SK-N-SH (cell line): ENCODE measurements at regions not wholly inside any gene's neighbourhood (a gene's known extent, or its start where the extent isn't known, plus 50 kb on each side); places are given as distances from the start of the nearest gene placed in this dataset.

Experiments used
- CTCF ChIA-PET: fragments of 300-600, 350-600 bp; formaldehyde crosslinking; extraction: SDS; loops from one replicate; lab custom pipeline; 2021; lab: Yijun Ruan, JAX
- POLR2A ChIA-PET: fragments of 350-600 bp; sonication (Branson Sonifier 250); formaldehyde crosslinking; extraction: SDS; loops from one replicate; lab custom pipeline; 2020; ENCODE audit warnings: antibody characterized with exemption, inconsistent platforms; lab: Yijun Ruan, JAX
- DNase-seq: peaks from one replicate; pipeline ENCODE4 v3.0.0; 2012
- H2AFZ ChIP-seq: fragments of 200-600 bp; sonication (generic); 2 replicates; pipeline ENCODE4 v1.8.1; 2016; ENCODE audit warnings: antibody characterized with exemption, mild to moderate bottlenecking, low read depth
- H3F3A ChIP-seq: fragments of 200-600 bp; sonication (generic); replicated peaks from 2 replicates; pipeline ENCODE3; 2016; ENCODE audit warnings: antibody characterized with exemption, mild to moderate bottlenecking; ENCODE audit not compliant: insufficient read depth
- H3K27ac ChIP-seq, 2 experiments: fragments of 200-500 bp in 1 of 2; fragments of 200-600 bp in 1 of 2; sonication (Bioruptor generic) in 1 of 2; sonication (generic), shearing (Covaris generic) in 1 of 2; 2 replicates each; pipeline versions ENCODE4 v1.5.1 to v1.6.1; 2014 to 2016; ENCODE audit warnings: low read depth in 2 of 2, inconsistent platforms in 1 of 2, low read length in 1 of 2, mild to moderate bottlenecking in 1 of 2, mixed read lengths in 1 of 2
- H3K27me3 ChIP-seq: fragments of 200-600 bp; sonication (generic), shearing (Covaris generic); 2 replicates; pipeline ENCODE4 v1.6.1; 2016; ENCODE audit warnings: mixed run types; ENCODE audit not compliant: insufficient read depth
- H3K36me3 ChIP-seq, 2 experiments: fragments of 200-500 bp in 1 of 2; fragments of 200-600 bp in 1 of 2; sonication (Bioruptor generic) in 1 of 2; sonication (generic) in 1 of 2; replicated peaks in 1 of 2; 2 replicates each; pipeline versions ENCODE3 to v1.5.1; 2014 to 2016; ENCODE audit warnings: low read length in 1 of 2, mild to moderate bottlenecking in 1 of 2; ENCODE audit not compliant: insufficient read depth in 2 of 2, control insufficient read depth in 1 of 2
- H3K4me1 ChIP-seq, 2 experiments: fragments of 200-500 bp in 1 of 2; fragments of 200-600 bp in 1 of 2; sonication (Bioruptor generic) in 1 of 2; sonication (generic), shearing (Covaris generic) in 1 of 2; 2 replicates each; pipeline versions ENCODE4 v1.5.1 to v1.6.1; 2014 to 2016; ENCODE audit warnings: low read depth in 1 of 2, low read length in 1 of 2, mixed run types in 1 of 2; ENCODE audit not compliant: insufficient read depth in 2 of 2, control insufficient read depth in 1 of 2
- H3K4me2 ChIP-seq: fragments of 200-600 bp; sonication (generic), shearing (Covaris generic); 2 replicates; pipeline ENCODE4 v1.6.1; 2017; ENCODE audit warnings: mixed run types
- H3K4me3 ChIP-seq, 2 experiments: fragments of 200-500 bp in 1 of 2; fragments of 200-600 bp in 1 of 2; sonication (Bioruptor generic) in 1 of 2; sonication (generic), shearing (Covaris generic) in 1 of 2; 2 replicates each; pipeline versions ENCODE4 v1.5.1 to v1.8.1; 2014 to 2016; ENCODE audit warnings: low read depth in 2 of 2, inconsistent platforms in 1 of 2, low read length in 1 of 2, mild to moderate bottlenecking in 1 of 2, mixed read lengths in 1 of 2, moderate library complexity in 1 of 2
- H3K79me2 ChIP-seq: fragments of 200-600 bp; sonication (generic); 2 replicates; pipeline ENCODE4 v1.8.1; 2017; ENCODE audit warnings: mild to moderate bottlenecking; ENCODE audit not compliant: insufficient read depth
- H3K9ac ChIP-seq: fragments of 200-600 bp; sonication (generic); 2 replicates; pipeline ENCODE4 v1.6.1; 2017; ENCODE audit warnings: mixed run types
- H3K9me2 ChIP-seq: fragments of 200-600 bp; sonication (generic); 2 replicates; pipeline ENCODE4 v1.6.1; 2017; ENCODE audit warnings: mixed run types
- H3K9me3 ChIP-seq: fragments of 200-600 bp; sonication (generic); 2 replicates; pipeline ENCODE4 v1.6.1; 2017; ENCODE audit warnings: mixed run types, mild to moderate bottlenecking, moderate library complexity
- H4K20me1 ChIP-seq: fragments of 200-600 bp; sonication (generic); 2 replicates; pipeline ENCODE4 v1.6.1; 2017; ENCODE audit warnings: mild to moderate bottlenecking, mixed run types; ENCODE audit not compliant: insufficient read depth
- CTCF ChIP-seq: fragments of 200-600 bp; sonication (generic); IDR thresholded peaks from 2 replicates; pipeline ENCODE4 v1.6.1; 2017; ENCODE audit warnings: antibody characterized with exemption, mild to moderate bottlenecking, moderate library complexity
- GATA2 ChIP-seq: sonication (generic); formaldehyde crosslinking; IDR thresholded peaks from 2 replicates; pipeline ENCODE4 v1.5.0; 2020; ENCODE audit warnings: mild to moderate bottlenecking, missing genetic modification reagents
- MAX ChIP-seq: IDR thresholded peaks from 2 replicates; pipeline ENCODE4 v1.4.0; 2012; ENCODE audit warnings: low read depth
- RCOR1 ChIP-seq: fragments of 150-350 bp; IDR thresholded peaks from 2 replicates; pipeline ENCODE4 v1.6.1; 2017; ENCODE audit warnings: antibody characterized with exemption, low read length
- REST ChIP-seq: IDR thresholded peaks from 2 replicates; pipeline ENCODE4 v1.6.1; 2012; ENCODE audit warnings: mild to moderate bottlenecking, low read depth, low read length, moderate library complexity
- YY1 ChIP-seq: IDR thresholded peaks from 2 replicates; pipeline ENCODE4 v1.4.0; 2012; ENCODE audit warnings: low read depth, mild to moderate bottlenecking
- WGBS: methylation state at CpG from one replicate; pipeline ENCODE4 v1.1.6; 2017; ENCODE audit warnings: low lambda C conversion rate; 5-methylcytosine and 5-hydroxymethylcytosine counted together

GRCh38 chr2:78024996-78025395, 502.8 kb upstream of the LRRTM4 start:
- no peaks in the 10 kb centered on the region for H3K79me2 ChIP-seq
- no peaks in the 10 kb centered on the region for H3K27me3 ChIP-seq
- H3K4me1 ChIP-seq: no peaks in the 10 kb centered on the region
- no peak overlapping the region for H3K4me3 ChIP-seq
- ChIA-PET POLR2A (no interaction called here), CTCF (no interaction called here)
- H3K27ac ChIP-seq: no peak overlapping the region
- peaks cover 6% of the 10 kb centered on the region; the same call in 1 of the 2 replicates for H3K9me3 ChIP-seq
- TF ChIP-seq MAX: no peak
- no peak for TF ChIP-seq YY1
- no peak for TF ChIP-seq GATA2 (CRISPR knock-in tag)
- no peak for TF ChIP-seq RCOR1
- no peak for TF ChIP-seq REST
- H2AFZ ChIP-seq: no peak overlapping the region
- H3K9me2 ChIP-seq: no peaks in the 10 kb centered on the region
- no peak overlapping the region for H3K9ac ChIP-seq
- 29% methylated on average over 2 of the region's 2 CpGs for WGBS
- H3F3A ChIP-seq: no peaks in the 10 kb centered on the region
- H4K20me1 ChIP-seq: no peaks in the 10 kb centered on the region
- DNase-seq: no peak
- H3K36me3 ChIP-seq: no peaks in the 10 kb centered on the region
- H3K4me2 ChIP-seq: no peak overlapping the region

- no peak for DNase-seq
- Histone ChIP-seq H3K9me3 (peaks cover 4% of the 10 kb centered on the region; the same call in 1 of the 2 replicates), H2AFZ (no peak overlapping the region), H3K9ac (no peak overlapping the region), H3K4me1 (no peaks in the 10 kb centered on the region), H4K20me1 (no peaks in the 10 kb centered on the region), H3F3A (no peaks in the 10 kb centered on the region), H3K4me2 (no peak overlapping the region), H3K27me3 (no peaks in the 10 kb centered on the region), H3K36me3 (no peaks in the 10 kb centered on the region), H3K27ac (no peak overlapping the region), H3K79me2 (no peaks in the 10 kb centered on the region), H3K9me2 (no peaks in the 10 kb centered on the region), H3K4me3 (no peak overlapping the region)
- CTCF ChIA-PET: no interaction called here
- POLR2A ChIA-PET: no interaction called here
- TF ChIP-seq CTCF: no peak
- WGBS: 8% methylated on average over 4 of the region's 4 CpGs
Measured at GRCh38 chr2:78029392-78029995, 507.3 kb upstream of the LRRTM4 start.
